Mucosa of rectum (tissue), 2 donors: ENCODE measurements at regions not wholly inside any gene's neighbourhood (a gene's known extent, or its start where the extent isn't known, plus 50 kb on each side); places are given as distances from the start of the nearest gene placed in this dataset.

Experiments used
- H3K27ac ChIP-seq, 2 donors: one replicate each; pipeline ENCODE4 v1.7.0; 2013; ENCODE audit warnings: inconsistent platforms in 2 of 2, low read depth in 2 of 2, low read length in 2 of 2
- H3K27me3 ChIP-seq, 2 donors: one replicate each; pipeline ENCODE4 v1.7.0; 2013; ENCODE audit warnings: low read length in 2 of 2; ENCODE audit not compliant: control insufficient read depth in 2 of 2, insufficient read depth in 2 of 2
- H3K36me3 ChIP-seq, 2 donors: one replicate each; pipeline ENCODE4 v1.7.0; 2013; ENCODE audit warnings: low read length in 2 of 2; ENCODE audit not compliant: control insufficient read depth in 2 of 2, insufficient read depth in 2 of 2
- H3K4me1 ChIP-seq, 2 donors: one replicate each; pipeline ENCODE4 v1.7.0; 2013; ENCODE audit warnings: low read length in 2 of 2, mild to moderate bottlenecking in 1 of 2; ENCODE audit not compliant: control insufficient read depth in 2 of 2, insufficient read depth in 2 of 2
- H3K4me3 ChIP-seq, 2 donors: one replicate each; pipeline ENCODE4 v1.7.0; 2013; ENCODE audit warnings: low read length in 2 of 2
- H3K9ac ChIP-seq, 2 donors: one replicate each; pipeline ENCODE4 v1.7.0; 2013; ENCODE audit warnings: low read length in 2 of 2, low read depth in 1 of 2, mild to moderate bottlenecking in 1 of 2
- H3K9me3 ChIP-seq, 2 donors: one replicate each; pipeline ENCODE4 v1.7.0; 2013; ENCODE audit warnings: low read length in 2 of 2; ENCODE audit not compliant: control insufficient read depth in 2 of 2
- donor health status: healthy.
- donor health status: Normal muscosa, but diverticular disease.

DNA sequence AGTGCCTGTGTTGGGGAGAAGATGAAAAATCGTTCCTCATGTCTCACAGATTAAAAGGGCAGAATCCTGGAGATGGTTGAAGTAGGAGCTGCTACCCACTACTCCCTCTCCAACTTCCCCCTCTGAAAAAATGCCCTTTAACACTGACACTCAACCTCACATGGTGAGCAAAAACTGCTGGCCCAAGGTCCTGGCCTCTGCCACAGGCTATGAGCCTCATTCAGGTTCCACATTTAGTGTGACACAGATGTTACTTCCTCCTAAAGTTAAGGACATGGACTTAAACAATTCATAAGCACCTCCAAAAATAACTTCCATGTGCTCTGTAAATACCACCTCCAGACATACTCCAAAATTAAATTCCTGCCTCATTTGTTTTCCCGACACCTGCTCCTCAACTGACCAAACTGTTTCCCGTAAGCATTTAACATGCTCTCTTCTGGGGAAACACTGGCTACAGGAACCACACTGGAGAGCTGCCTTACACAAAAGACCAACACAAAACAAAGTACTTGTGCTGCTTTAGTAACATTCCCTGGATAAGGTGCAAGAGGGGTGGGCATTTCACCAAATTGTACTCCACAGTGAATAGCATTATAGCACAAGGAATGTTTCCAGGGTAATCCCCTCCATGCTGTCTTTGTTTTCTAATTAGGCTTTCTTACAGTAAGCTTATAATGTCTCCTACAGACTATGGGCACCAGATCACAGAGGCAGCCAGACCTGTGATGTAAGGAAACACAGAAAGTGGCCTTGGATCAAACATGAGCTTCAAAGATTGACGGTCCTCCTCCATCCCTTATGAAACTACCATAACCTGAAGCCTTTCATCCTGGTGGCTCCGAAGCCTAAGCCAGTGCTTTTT is 57.0 kb downstream of the PHLDA1 start:
- Histone ChIP-seq H3K9me3 (no peaks in the 10 kb centered on the region), H3K4me3 (no peak overlapping the region), H3K27me3 (no peaks in the 10 kb centered on the region), H3K4me1 (peaks cover 14 to 24% of the 10 kb centered on the region in 2 donors), H3K27ac (no peak overlapping the region), H3K9ac (no peak overlapping the region), H3K36me3 (no peaks in the 10 kb centered on the region)

DNA sequence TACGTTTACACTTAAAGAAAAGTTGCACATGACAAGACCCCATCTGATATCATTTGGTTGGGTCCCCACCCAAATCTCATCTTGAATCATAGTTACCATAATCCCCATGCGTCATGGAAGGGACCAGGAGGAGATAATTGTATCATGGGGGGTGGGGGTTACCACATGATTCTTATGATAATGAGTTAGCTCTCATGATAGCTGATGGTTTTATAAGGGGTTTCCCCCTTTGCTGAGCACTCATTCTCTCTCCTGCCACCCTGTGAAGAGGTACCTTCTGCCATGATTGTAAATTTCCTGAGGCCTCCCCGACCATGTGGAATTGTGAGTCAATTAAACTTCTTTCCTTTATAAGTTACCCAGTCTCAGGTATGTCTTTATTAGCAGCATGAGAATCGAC is 60.3 kb downstream of the PHLDA1 start:
- Histone ChIP-seq H3K27me3 (no peaks in the 10 kb centered on the region), H3K4me3 (no peak overlapping the region), H3K9ac (no peak overlapping the region), H3K4me1 (no peaks in the 10 kb centered on the region), H3K36me3 (no peaks in the 10 kb centered on the region), H3K9me3 (no peaks in the 10 kb centered on the region), H3K27ac (no peak overlapping the region)

DNA sequence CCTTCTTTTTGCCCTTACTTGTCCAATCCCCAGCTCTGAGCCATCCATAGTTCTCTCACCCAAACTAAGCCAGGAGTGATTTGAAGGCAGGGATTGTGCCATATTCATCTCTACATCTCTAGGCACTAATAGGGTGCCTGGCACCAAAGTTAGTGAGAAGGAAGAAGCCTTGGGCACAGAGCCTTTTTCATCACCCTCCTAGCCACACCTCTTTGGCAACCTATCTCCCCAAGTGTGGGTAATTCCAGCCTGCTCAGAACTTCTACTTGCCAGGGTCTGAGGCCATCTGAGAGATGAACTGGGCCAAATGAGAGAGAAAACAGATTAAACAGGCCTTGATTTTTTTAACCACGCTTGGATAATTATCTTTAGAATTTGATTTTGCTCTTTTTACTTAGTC is 61.3 kb downstream of the PHLDA1 start:
- no peaks in the 10 kb centered on the region for H3K4me1 ChIP-seq
- H3K9me3 ChIP-seq, result no peaks in the 10 kb centered on the region
- no peak overlapping the region for H3K9ac ChIP-seq
- H3K36me3 ChIP-seq, result no peaks in the 10 kb centered on the region
- no peak overlapping the region for H3K27ac ChIP-seq
- no peak overlapping the region for H3K4me3 ChIP-seq
- H3K27me3 ChIP-seq, result no peaks in the 10 kb centered on the region

DNA sequence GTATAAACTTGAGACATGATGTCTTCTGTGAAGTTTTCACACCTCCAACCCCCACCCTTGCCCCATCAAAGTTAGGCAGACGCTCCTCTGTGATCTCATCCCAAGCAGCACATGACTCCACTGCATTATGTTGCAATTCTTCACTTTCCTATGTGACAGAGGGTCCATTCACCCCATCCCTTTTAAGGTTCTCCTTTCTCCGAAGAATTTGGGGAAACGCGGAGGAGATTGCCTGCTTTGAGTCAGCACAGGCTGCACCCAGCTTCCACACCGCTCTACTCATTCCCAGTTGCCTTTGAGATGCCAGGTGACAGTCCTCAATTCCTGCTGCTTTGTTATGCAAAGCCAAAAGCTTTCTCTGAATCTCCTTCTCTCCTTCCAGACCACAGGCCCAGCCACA is 61.8 kb downstream of the PHLDA1 start:
- no peak overlapping the region for H3K27ac ChIP-seq
- H3K4me1 ChIP-seq, result no peaks in the 10 kb centered on the region
- H3K36me3 ChIP-seq, result no peaks in the 10 kb centered on the region
- no peaks in the 10 kb centered on the region for H3K9me3 ChIP-seq
- no peak overlapping the region for H3K4me3 ChIP-seq
- no peak overlapping the region for H3K9ac ChIP-seq
- H3K27me3 ChIP-seq, result no peaks in the 10 kb centered on the region

DNA sequence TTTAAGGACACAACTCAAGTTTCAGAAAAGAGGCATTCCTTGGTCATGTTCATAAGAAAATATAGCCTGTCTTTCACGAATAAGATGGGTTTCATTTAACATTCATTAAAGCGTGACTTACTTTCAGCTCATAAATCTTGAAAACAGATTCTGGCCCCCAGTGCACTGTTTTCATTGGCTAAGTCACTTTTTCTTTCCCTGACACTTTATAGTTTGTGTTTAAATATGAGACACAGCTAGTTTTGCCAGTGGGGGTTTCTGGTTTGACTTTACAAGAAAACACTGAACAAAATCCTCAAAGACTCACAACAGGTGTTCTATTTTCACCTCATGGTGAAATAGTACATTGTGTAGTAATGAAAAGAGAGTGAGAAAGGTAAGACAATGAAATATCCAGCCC is 65.9 kb downstream of the PHLDA1 start:
- H3K4me1 ChIP-seq, result peaks cover 0 to 4% of the 10 kb centered on the region in 2 donors
- no peaks in the 10 kb centered on the region for H3K27me3 ChIP-seq
- H3K4me3 ChIP-seq, result no peak overlapping the region
- H3K9ac ChIP-seq, result no peak overlapping the region
- no peaks in the 10 kb centered on the region for H3K36me3 ChIP-seq
- H3K9me3 ChIP-seq, result no peaks in the 10 kb centered on the region
- no peak overlapping the region for H3K27ac ChIP-seq

DNA sequence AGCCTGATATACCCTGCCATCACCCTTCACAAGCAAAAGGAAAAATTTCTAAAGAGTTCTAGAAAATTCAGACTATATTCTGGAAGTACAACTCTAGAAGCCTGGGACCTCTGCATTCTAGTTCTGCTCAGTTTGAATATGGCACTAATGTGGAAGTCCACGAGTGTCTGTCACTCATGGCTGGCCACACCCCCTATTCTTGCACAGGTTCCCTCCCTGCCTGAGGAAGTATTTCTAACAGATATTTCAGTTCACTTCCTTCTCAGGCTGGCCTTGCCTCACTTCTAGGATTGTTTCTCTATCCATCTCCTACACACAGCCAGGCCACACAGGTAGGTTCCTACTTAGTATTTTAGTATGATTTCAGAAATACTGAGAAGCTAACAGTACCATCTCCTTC is 67.4 kb downstream of the PHLDA1 start:
- Histone ChIP-seq H3K4me1 (peaks cover 9 to 12% of the 10 kb centered on the region in 2 donors), H3K9me3 (no peaks in the 10 kb centered on the region), H3K4me3 (no peak overlapping the region), H3K9ac (no peak overlapping the region), H3K27me3 (no peaks in the 10 kb centered on the region), H3K36me3 (no peaks in the 10 kb centered on the region), H3K27ac (no peak overlapping the region)

DNA sequence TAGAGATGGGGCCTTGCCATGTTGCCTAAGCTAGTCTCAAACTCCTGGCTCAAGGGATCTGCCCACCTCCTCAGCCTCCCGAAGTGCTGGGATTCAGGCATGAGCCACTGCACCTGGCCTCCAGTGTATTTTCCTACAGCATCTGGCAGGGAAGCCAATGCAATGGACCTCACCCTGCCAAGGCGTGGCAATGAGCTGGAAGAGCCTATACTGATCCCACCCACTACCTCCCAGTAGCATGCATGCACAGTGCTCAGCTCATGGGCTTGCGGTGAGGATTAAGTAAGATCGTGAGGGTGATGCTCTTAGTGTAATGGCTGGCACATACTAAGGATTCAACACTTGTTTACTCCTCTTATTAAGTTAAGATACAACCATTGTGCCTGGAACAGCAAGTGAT is 69.7 kb downstream of the PHLDA1 start:
- H3K36me3 ChIP-seq, result no peaks in the 10 kb centered on the region
- H3K9ac ChIP-seq, result no peak overlapping the region
- H3K9me3 ChIP-seq, result no peaks in the 10 kb centered on the region
- H3K4me1 ChIP-seq, result peaks cover 9 to 12% of the 10 kb centered on the region in 2 donors
- H3K27ac ChIP-seq, result no peak overlapping the region
- no peak overlapping the region for H3K4me3 ChIP-seq
- no peaks in the 10 kb centered on the region for H3K27me3 ChIP-seq

DNA sequence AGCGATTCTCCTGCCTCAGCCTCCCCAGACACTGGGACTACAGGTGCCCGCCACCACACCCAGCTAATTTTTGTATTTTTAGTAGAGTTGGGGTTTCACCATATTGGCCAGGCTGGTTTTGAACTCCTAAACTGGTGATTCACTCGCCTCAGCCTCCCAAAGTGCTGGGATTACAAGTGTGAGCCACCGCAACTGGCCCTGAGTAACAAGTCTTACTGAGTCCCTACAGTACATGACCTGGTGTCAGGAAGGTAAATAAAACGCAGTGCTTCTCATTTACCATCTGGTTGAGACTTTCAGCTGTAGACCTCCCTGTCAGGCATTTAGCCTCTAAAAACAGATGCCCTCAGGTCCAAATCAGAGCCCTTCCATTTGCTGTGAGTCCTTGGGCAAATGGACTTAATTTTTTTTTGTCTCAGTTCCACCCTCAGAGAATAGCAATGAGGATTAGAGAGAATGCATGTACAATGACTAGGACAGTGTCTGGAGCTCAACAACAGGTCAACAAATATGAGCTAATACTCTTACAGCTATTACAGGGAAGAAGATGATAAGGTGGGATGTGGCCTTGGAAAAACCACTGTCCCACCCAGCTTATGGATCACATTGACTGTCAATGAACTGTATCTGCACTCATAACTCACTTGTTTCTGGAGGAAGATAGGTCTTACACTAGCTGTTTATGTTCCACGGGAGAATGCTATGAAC is 70.5 kb downstream of the PHLDA1 start:
- H3K4me1 ChIP-seq, result peaks cover 9 to 12% of the 10 kb centered on the region in 2 donors
- H3K9ac ChIP-seq, result no peak overlapping the region
- no peak overlapping the region for H3K27ac ChIP-seq
- no peaks in the 10 kb centered on the region for H3K9me3 ChIP-seq
- H3K4me3 ChIP-seq, result no peak overlapping the region
- no peaks in the 10 kb centered on the region for H3K36me3 ChIP-seq
- H3K27me3 ChIP-seq, result no peaks in the 10 kb centered on the region

DNA sequence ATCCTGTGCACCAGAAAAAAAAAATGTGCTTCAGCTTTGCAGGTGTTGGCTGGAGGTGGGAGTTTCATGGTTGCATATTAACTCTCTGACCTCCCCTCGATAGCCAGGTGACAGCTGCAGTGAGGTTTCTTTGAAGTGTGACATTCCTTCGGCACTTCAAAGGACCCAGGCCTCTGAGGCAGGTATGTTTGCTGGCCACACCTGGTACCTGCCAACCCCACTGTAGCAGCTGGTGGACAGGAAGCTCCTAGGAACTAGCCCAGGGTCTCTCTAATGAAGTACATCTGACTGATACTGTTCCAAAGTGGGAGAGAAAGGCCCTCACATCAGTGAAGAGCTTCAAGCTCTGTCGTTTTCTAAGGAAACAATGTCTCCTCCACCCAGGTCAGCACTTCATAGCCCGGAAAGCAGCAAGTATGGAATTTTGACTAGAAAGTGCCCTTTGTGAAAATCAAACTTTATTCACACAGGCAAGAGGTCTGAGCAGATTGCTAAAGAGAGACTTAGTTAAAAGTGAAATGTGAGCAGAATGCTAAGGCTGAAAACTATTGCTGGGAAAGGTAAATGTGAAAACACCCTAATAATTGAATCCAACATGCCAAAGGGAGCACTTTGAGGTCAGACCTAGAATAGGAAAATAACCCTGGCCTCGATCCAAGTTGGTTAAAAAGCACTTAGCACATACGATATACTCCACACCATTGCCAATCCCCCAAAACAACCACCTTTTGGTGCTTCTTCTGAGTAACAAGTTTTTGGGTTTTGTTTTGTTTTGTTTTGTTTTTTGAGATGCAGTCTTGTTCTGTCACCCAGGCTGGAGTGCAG is 71.3 kb downstream of the PHLDA1 start:
- Histone ChIP-seq H3K9ac (no peak overlapping the region), H3K27ac (no peak overlapping the region), H3K27me3 (no peaks in the 10 kb centered on the region), H3K36me3 (no peaks in the 10 kb centered on the region), H3K4me1 (peaks cover 9 to 12% of the 10 kb centered on the region in 2 donors), H3K4me3 (no peak overlapping the region), H3K9me3 (no peaks in the 10 kb centered on the region)

DNA sequence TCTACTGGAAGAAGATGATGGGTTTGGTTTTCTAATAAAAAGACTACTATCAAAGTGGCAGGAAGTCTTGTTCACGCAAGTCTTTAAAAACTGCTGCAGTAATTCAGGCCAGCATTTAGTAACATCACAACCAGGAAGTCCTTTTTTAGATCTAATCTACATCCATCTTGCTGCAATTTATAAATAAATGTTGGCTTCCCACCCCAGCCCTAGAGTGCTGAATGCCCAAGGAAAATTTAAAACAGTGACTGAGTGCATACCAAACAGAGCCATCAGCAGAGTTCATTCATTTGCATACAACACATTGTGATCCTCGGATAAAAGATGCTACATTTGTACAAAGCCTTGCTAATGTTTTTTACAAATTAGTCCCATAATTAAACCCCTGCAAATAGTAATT is 72.1 kb downstream of the PHLDA1 start:
- Histone ChIP-seq H3K4me1 (peaks cover 9 to 12% of the 10 kb centered on the region in 2 donors), H3K9me3 (no peaks in the 10 kb centered on the region), H3K36me3 (no peaks in the 10 kb centered on the region), H3K27ac (no peak overlapping the region), H3K4me3 (no peak overlapping the region), H3K9ac (no peak overlapping the region), H3K27me3 (no peaks in the 10 kb centered on the region)
